ENCODE measurements at regions not wholly inside any gene's neighbourhood (a gene's known extent, or its start where the extent isn't known, plus 50 kb on each side); places are given as distances from the start of the nearest gene placed in this dataset.

DNA sequence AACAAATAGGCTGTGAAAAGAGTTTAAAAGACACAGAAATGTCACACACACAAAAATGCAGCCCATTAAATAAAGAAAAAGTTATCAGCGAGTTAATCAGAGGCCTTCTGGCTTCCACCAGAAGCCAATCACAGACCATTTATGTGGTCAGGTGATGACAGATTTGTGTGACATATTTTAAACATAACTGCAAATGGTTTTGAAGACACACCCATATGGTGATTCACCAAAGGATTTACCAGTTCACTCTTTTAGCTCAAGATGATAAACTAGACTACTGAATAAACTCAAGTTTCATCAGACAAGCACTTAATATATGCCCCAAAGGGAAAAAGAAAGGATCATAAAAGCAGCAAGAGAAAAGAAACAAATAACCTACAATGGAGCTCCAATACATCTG, 181.2 kb downstream of the SPANXN4 start:
- intact Hi-C loops (cut with micrococcal nuclease): no loop called here

DNA sequence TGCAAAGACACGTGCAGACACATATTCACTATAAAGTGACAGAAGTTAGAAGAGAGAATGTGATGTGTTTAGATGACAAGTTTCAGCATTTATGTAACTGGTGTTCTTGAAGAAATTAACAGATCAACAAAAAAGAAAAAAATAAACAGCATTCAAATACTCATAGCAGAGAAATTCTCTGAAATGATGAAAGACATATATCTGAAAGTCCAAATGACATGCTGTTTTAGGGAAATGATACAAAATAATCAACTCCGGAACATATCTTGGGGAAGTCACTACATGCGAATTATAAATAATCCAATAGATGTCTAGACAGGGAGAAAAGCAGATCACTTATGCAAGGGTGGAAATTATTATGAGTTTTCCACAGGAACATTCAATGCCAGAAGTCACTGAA, 146.0 kb downstream of the SPANXN4 start:
- intact Hi-C loops (cut with micrococcal nuclease): no loop called here

DNA sequence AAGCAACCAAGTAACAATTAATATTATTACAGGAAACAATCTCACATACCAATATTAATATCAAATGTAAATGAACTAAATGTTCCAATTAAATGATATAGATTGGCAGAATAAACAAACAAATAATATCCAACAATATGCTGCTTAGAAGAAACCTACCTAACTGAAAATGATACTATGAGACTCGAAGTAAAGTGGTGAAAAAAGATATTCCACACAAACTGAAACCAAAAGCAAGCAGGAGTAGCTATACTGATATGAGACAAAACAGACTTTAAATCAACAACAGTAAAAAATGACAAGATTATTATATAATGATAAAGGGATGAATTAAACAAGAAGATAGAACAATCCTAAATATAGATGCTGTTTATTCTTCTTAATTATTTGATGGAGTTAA, 140.1 kb downstream of the SPANXN4 start:
- intact Hi-C loops (cut with micrococcal nuclease): no loop called here

DNA sequence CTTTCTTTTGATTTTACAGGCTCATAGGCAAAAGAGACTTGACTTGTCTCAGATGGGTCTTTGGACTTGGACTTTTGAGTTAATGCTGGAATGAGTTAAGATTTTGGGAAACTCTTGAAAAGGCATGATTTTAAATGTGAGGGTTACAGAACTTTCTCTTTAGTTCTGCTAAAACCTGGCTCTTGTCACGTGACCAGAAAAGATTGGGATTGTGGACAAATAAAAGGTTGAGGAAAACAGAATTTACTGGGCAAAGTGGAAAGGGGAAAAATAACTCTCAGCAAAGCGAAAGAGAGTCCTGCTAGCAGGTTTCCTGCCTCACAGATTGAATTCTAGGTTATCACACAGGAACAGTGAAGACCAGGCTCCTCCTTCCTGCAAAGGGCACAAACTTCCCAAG, 114.0 kb downstream of the SPANXN4 start:
- intact Hi-C loops (cut with micrococcal nuclease): no loop called here

DNA sequence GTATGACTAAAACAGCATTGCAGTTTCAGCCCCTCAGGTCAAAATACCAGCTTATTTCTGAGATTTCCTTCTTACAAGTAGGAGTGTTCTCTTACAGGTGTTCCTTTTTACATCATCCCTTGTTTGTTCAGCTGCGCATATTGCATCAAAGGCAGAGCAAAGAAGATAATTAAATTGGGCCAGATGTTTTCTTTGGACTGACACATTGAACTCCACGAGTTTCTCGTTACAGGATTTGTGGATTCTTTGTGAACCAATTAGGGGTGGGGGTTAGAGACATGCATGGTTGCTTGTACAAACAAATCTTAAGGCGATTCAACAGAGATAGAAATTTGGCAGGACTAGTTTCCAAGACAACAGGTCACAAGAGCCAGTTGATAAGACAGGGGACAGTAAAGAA, 95.7 kb downstream of the SPANXN4 start:
- intact Hi-C loops (cut with micrococcal nuclease): no loop called here

DNA sequence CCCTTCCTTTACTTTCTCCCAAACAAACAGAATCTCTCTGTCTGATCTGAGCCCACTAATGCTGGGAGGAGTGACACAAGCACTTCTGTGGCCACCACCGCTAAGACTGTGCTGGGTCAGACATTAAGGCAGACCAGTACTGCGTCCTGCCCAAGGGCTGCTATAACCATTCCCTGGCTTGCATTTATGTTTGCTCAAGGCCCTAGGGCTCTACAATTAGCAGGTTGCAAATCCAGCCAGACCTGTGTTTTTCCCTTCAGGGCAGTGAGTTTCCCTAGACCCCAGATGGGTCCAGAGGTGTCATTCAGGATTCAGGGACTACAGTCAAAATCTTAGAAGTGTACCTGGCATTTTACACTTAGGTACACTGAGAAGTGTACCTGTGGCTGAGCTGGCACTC, 89.7 kb downstream of the SPANXN4 start:
- intact Hi-C loops (cut with micrococcal nuclease): no loop called here

DNA sequence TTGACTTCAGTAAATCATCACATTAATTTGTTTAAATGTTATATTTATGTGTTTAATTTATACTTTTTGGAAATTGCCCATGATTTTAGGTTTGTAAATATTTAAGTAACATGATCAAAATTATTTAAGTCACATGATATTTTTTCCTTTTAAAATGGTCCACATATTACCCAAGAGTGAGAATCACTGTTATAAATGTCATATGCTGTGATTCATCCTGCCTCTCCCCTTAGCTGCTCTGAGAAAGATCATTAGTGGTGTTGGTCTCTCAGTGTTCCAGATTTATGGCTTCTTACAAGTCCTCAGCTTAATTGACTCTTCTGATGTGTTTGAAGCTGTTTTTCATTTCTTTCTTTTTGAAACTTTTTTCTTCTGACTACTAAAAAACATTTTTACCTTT, 70.1 kb downstream of the SPANXN4 start:
- intact Hi-C loops (cut with micrococcal nuclease): no loop called here

DNA sequence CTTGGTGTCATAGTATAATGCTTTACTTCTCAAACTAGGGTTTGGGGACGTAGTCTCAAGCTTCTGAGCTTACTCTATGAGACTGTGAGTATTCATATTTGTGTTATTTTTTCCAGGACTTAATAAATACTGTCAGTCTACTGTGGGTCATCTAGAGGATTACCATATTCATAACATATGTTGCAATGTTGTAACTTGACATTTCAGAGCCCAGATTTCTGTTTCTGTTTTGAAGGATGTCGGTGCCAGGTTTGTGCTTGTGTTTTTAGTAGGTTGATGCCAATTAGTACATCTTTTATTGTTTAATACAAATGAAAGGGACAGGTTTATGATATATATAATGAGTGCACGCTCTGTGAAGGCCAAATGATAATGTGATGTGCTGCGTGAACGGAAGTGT, 69.6 kb downstream of the SPANXN4 start:
- intact Hi-C loops (cut with micrococcal nuclease): no loop called here

DNA sequence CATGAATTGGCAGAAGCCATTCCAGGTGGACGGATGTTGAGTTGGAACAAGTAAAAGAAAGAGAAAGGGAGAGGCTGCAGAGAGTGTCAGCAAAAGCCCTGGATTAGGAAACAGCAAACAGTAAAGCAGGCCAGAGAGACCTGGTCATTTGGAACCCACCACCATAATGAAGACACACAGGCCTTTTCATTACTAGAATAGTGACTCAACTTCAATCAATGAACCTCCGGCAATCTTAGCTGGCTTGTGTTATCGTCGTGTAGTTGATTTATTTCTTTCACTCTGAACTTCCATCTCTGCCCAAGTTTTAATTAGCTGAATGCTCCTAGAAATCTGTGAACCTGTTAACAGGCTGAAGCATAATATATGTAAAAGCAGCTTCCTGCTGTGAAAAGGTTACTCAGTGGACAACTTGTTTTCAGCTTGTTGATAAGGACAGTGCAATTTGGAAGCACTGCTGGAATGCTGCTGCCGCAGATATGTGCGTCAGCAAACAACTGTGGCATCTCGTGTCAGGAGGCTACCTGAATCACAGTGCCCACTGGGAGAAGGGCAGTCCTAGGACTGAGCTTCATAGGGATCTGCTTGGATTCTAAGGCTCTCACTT, 68.8 kb downstream of the SPANXN4 start:
- intact Hi-C loops (cut with micrococcal nuclease): no loop called here
